ENCODE measurements at regions not wholly inside any gene's neighbourhood (a gene's known extent, or its start where the extent isn't known, plus 50 kb on each side); places are given as distances from the start of the nearest gene placed in this dataset.

DNA sequence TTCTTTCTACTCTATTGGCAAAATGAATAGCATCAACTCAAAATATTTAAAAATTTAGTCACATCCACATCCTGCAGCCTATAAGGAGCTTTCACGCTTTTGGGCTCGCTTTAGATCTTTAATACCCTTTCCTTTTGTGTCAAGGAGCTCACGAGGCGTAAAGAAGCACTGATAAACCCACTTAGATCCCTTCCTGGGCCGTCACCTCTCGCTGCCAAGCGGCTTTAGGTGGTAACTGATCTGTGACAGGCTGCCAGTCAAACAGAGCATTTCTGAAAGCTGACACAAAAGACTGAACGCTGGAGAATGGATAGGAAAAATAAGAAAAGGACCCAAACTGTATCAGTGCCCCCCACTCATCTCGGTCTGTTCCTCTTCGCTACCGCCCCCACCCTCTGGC lies 385.7 kb upstream of the MMS22L start:
- ATAC-seq (no peak), DNase-seq (no peak)
- no peaks in the 10 kb centered on the region for H3K27me3 ChIP-seq (ENCODE audit: low read depth)
- H3K27ac ChIP-seq = no peak overlapping the region
- no peaks in the 10 kb centered on the region for H3K9me3 ChIP-seq
- intact Hi-C loops (cut with DNase I) = no loop called here
- no peak overlapping the region for H3K4me3 ChIP-seq
- H3K36me3 ChIP-seq = no peaks in the 10 kb centered on the region
- TF ChIP-seq, protein P1, sequence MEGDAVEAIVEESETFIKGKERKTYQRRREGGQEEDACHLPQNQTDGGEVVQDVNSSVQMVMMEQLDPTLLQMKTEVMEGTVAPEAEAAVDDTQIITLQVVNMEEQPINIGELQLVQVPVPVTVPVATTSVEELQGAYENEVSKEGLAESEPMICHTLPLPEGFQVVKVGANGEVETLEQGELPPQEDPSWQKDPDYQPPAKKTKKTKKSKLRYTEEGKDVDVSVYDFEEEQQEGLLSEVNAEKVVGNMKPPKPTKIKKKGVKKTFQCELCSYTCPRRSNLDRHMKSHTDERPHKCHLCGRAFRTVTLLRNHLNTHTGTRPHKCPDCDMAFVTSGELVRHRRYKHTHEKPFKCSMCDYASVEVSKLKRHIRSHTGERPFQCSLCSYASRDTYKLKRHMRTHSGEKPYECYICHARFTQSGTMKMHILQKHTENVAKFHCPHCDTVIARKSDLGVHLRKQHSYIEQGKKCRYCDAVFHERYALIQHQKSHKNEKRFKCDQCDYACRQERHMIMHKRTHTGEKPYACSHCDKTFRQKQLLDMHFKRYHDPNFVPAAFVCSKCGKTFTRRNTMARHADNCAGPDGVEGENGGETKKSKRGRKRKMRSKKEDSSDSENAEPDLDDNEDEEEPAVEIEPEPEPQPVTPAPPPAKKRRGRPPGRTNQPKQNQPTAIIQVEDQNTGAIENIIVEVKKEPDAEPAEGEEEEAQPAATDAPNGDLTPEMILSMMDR (IDR thresholded peaks at IDR 0.05) = no peak
- H3K4me1 ChIP-seq = no peaks in the 10 kb centered on the region

DNA sequence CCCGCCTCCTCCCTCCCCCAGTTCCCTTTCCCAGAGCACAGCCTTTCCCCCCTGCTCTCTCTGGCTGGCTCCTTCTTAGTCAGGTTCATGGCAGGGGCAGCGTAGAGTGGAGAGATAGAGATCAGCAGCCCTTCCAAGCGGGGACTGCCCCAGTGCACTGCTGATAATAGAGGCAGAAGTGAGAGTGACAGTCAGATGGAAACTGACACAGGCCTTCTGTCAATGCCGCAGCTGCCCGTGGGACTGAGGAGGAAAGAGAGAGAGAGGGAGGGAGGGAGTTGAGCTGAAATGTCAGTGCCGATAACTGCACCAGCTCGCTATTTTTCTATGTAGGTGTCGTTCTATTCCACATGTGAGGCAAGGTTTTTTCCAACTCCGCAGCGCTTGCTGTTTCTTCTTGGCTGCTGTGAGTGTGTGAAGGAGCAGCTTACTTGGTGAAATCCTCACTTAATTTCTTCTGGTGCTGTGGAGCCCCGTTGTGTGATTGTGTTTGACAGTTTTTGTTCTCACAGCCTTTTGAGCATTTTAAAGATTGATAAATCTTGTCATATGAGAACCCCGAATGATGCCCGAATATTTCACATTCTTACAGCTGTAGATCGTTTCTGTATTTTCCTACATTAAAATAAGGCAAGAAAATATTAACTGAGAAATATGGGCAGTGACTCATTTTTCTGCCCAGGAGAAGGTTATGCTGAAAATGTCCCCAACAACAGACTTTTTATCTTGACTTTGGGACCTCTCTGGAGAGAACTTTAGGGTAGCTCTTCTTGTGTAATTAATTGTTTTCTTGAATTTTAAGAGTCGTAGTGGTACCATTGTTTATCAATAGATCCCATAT lies 386.4 kb upstream of the MMS22L start:
- no peaks in the 10 kb centered on the region for H3K36me3 ChIP-seq
- no peaks in the 10 kb centered on the region for H3K4me1 ChIP-seq
- H3K27me3 ChIP-seq (ENCODE audit: low read depth) = no peaks in the 10 kb centered on the region
- ATAC-seq = peak in 1 of 2 donors; percentile 42
- no peak for DNase-seq
- no peak overlapping the region for H3K27ac ChIP-seq
- TF ChIP-seq, protein P1 (IDR thresholded peaks at IDR 0.05) = no peak
- H3K9me3 ChIP-seq = no peaks in the 10 kb centered on the region
- H3K4me3 ChIP-seq = no peak overlapping the region
- intact Hi-C loops (cut with DNase I) = no loop called here

DNA sequence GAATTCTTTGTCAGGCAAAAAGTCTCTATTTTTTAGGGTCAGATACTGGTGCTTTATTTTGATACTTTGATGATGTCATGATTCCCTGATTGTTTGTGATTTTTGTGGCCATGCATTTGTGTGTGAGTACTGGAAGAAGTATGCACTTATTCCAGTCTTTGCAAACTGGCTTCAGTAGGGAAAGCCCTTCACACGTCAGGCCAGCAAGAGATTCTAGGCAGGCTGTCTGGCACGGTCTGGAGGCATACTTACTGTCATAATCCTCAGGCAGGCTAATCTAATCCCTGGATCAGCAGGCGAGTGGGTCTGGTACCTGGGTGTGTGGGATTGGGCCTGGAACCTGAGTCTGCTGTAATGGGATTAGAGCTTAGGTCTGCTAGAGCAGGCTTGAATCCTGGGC lies 391.8 kb upstream of the MMS22L start:
- Histone ChIP-seq H3K4me1 (no peaks in the 10 kb centered on the region), H3K27me3 (ENCODE audit: low read depth) (no peaks in the 10 kb centered on the region), H3K9me3 (no peaks in the 10 kb centered on the region), H3K36me3 (no peaks in the 10 kb centered on the region), H3K27ac (no peak overlapping the region), H3K4me3 (no peak overlapping the region)
- DNase-seq (no peak), ATAC-seq (no peak)
- TF ChIP-seq, protein P1 (IDR thresholded peaks at IDR 0.05) = no peak
- intact Hi-C loops (cut with DNase I) = no loop called here

DNA sequence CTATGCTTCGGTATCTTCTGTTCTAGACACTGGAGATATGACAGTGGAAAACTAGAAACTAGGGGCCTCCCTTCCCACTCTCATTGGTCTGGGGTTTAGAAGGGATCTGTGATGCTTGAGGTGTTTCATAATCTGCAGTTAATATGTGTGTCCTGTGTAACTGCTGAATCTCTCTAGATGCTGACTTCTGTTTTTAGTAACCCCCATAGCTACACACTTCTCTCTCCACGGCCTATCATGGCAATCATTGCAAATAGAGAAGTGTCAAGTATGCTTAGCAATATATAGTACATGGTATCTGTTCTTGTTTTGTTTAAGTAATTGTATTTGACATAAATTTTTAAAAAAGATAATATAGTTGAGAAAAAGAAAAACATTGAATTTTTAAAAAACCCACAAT lies 394.6 kb upstream of the MMS22L start:
- H3K27ac ChIP-seq = no peak overlapping the region
- no peaks in the 10 kb centered on the region for H3K36me3 ChIP-seq
- no peaks in the 10 kb centered on the region for H3K9me3 ChIP-seq
- ATAC-seq (no peak), DNase-seq (no peak)
- TF ChIP-seq, protein P1 (IDR thresholded peaks at IDR 0.05) = no peak
- H3K27me3 ChIP-seq (ENCODE audit: low read depth) = no peaks in the 10 kb centered on the region
- no peaks in the 10 kb centered on the region for H3K4me1 ChIP-seq
- H3K4me3 ChIP-seq = no peak overlapping the region
- intact Hi-C loops (cut with DNase I) = no loop called here

DNA sequence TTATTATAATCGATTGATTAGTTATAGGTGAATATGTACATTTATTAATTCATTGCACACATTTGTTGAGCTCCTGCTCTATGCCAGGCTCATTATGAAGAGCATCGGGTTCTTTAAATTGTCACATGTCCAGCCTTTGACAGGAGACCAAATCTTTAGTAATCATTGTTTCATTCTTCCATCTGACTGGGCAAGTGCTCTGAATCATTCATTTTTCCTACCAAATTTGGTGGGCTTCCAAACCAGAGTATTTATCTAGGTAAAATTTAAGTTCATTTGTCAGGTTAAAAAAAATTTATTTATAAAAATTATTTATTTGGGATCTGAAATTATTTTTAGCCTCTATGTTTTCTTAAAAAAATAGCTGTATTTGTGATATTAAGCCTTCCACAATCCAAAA lies 404.9 kb upstream of the MMS22L start:
- intact Hi-C loops (cut with DNase I) = no loop called here
- Histone ChIP-seq H3K4me3 (no peak overlapping the region), H3K36me3 (no peaks in the 10 kb centered on the region), H3K27me3 (ENCODE audit: low read depth) (no peaks in the 10 kb centered on the region), H3K4me1 (no peaks in the 10 kb centered on the region), H3K27ac (no peak overlapping the region), H3K9me3 (no peaks in the 10 kb centered on the region)
- DNase-seq (no peak), ATAC-seq (no peak)
- TF ChIP-seq, protein P1 (IDR thresholded peaks at IDR 0.05) = no peak
